ACC112 (cell line): ENCODE measurements at regions not wholly inside any gene's neighbourhood (a gene's known extent, or its start where the extent isn't known, plus 50 kb on each side); places are given as distances from the start of the nearest gene placed in this dataset.

ENCODE experiments used
- H2AFZ ChIP-seq: fragments of 200-600 bp; sonication (generic); one replicate; pipeline ENCODE4 v1.6.0; 2017; ENCODE audit warnings: antibody characterized with exemption, low read length; ENCODE audit not compliant: unreplicated experiment
- H3K27ac ChIP-seq: fragments of 200-600 bp; sonication (generic); 2 replicates; pipeline ENCODE4 v1.5.1; 2014; ENCODE audit warnings: low read depth, mild to moderate bottlenecking, antibody characterized with exemption, low read length, moderate library complexity
- H3K27me3 ChIP-seq: fragments of 200-600 bp; sonication (generic); 2 replicates; pipeline ENCODE4 v1.6.1; 2014; ENCODE audit warnings: mild to moderate bottlenecking, antibody characterized with exemption, low read length, moderate library complexity, mixed read lengths; ENCODE audit not compliant: insufficient read depth
- H3K36me3 ChIP-seq: fragments of 200-600 bp; sonication (generic); 2 replicates; pipeline ENCODE4 v1.6.1; 2016; ENCODE audit warnings: mild to moderate bottlenecking, antibody characterized with exemption, low read length, moderate library complexity, mixed read lengths; ENCODE audit not compliant: insufficient read depth
- H3K4me1 ChIP-seq: fragments of 200-600 bp; sonication (generic); one replicate; pipeline ENCODE4 v1.6.1; 2016; ENCODE audit warnings: low read length, mixed read lengths; ENCODE audit not compliant: insufficient read depth, unreplicated experiment, control insufficient read depth
- H3K4me3 ChIP-seq: fragments of 200-600 bp; sonication (generic); 2 replicates; pipeline ENCODE4 v1.5.1; 2014; ENCODE audit warnings: mild to moderate bottlenecking, low read depth, low read length
- H3K79me2 ChIP-seq: fragments of 200-600 bp; sonication (generic); one replicate; pipeline ENCODE4 v1.6.0; 2016; ENCODE audit warnings: low read length; ENCODE audit not compliant: control insufficient read depth, unreplicated experiment, insufficient read depth

GRCh38 chr2:106629981-106630380 is 142.8 kb downstream of the CD8B2 start:
- Histone ChIP-seq H3K4me1 (no peaks in the 10 kb centered on the region), H3K36me3 (no peaks in the 10 kb centered on the region), H3K79me2 (no peaks in the 10 kb centered on the region), H2AFZ (no peak overlapping the region), H3K4me3 (no peak overlapping the region), H3K27ac (no peak overlapping the region), H3K27me3 (no peaks in the 10 kb centered on the region)

GRCh38 chr2:106631281-106631680 is 144.1 kb downstream of the CD8B2 start:
- Histone ChIP-seq H3K4me1 (no peaks in the 10 kb centered on the region), H3K27ac (no peak overlapping the region), H3K27me3 (no peaks in the 10 kb centered on the region), H3K79me2 (no peaks in the 10 kb centered on the region), H2AFZ (no peak overlapping the region), H3K4me3 (no peak overlapping the region), H3K36me3 (no peaks in the 10 kb centered on the region)

GRCh38 chr2:106638043-106638442 is 150.9 kb downstream of the CD8B2 start:
- Histone ChIP-seq H3K4me3 (no peak overlapping the region), H3K4me1 (no peaks in the 10 kb centered on the region), H3K36me3 (no peaks in the 10 kb centered on the region), H3K79me2 (no peaks in the 10 kb centered on the region), H3K27ac (no peak overlapping the region), H3K27me3 (no peaks in the 10 kb centered on the region), H2AFZ (no peak overlapping the region)

GRCh38 chr2:106638580-106638979 is 151.4 kb downstream of the CD8B2 start:
- Histone ChIP-seq H3K36me3 (no peaks in the 10 kb centered on the region), H3K27me3 (no peaks in the 10 kb centered on the region), H3K79me2 (no peaks in the 10 kb centered on the region), H3K4me1 (no peaks in the 10 kb centered on the region), H2AFZ (no peak overlapping the region), H3K4me3 (no peak overlapping the region), H3K27ac (no peak overlapping the region)

- no peaks in the 10 kb centered on the region for H3K27me3 ChIP-seq
- no peak overlapping the region for H3K27ac ChIP-seq
- no peaks in the 10 kb centered on the region for H3K4me1 ChIP-seq
Measured at GRCh38 chr2:106642679-106643078, 155.5 kb downstream of the CD8B2 start.

DNA sequence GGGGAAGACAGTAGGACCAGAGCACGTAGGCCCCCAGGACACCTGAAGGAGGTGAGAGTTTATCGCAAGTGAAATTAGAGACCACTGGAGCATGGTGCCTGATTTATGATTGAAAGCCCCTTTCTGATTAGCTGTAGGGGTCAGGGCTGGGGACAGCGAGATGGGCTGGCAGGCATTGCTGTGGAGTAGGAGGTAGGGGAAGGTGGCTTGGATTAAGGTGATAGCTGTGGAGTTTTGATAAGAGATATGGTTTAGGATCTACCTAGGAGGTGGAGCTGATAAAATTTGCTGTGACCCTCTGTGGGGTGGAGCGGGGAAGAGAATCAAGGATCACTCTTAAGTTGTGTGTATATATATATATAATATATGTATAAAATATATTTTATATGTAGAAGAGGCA is 157.5 kb downstream of the CD8B2 start:
- no peaks in the 10 kb centered on the region for H3K4me1 ChIP-seq
- H3K27ac ChIP-seq: no peak overlapping the region
- no peaks in the 10 kb centered on the region for H3K79me2 ChIP-seq
- H3K4me3 ChIP-seq: no peak overlapping the region
- no peaks in the 10 kb centered on the region for H3K27me3 ChIP-seq
- no peaks in the 10 kb centered on the region for H3K36me3 ChIP-seq
- no peak overlapping the region for H2AFZ ChIP-seq

More at GRCh38 chr2:106642679-106643078, 155.5 kb downstream of the CD8B2 start:
- Histone ChIP-seq H3K79me2 (no peaks in the 10 kb centered on the region), H2AFZ (no peak overlapping the region), H3K4me3 (no peak overlapping the region), H3K36me3 (no peaks in the 10 kb centered on the region)

DNA sequence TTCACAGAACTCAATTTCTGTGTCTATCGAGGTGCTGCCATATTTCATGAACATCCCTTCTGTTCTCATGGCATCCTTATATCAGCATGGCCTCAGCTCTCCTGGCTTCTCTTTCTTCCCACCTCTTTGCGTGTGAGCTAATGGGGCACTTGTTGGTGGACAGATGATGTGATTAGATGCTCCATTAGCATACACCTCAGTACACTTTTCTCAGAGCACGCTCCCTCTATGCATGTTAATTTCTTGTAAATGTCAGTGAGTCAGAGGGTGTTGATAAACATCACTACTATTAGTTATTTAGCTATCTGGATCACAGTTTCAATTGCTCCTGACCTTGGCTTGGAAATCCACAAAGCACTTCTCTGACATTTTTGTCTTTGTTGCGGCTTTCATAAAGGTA is 159.4 kb downstream of the CD8B2 start:
- H3K4me1 ChIP-seq: no peaks in the 10 kb centered on the region
- no peaks in the 10 kb centered on the region for H3K79me2 ChIP-seq
- no peak overlapping the region for H3K27ac ChIP-seq
- H3K36me3 ChIP-seq: no peaks in the 10 kb centered on the region
- no peak overlapping the region for H3K4me3 ChIP-seq
- H2AFZ ChIP-seq: no peak overlapping the region
- no peaks in the 10 kb centered on the region for H3K27me3 ChIP-seq

GRCh38 chr2:106649306-106649705 is 162.1 kb downstream of the CD8B2 start:
- H3K79me2 ChIP-seq: no peaks in the 10 kb centered on the region
- H3K4me1 ChIP-seq: no peaks in the 10 kb centered on the region
- no peak overlapping the region for H2AFZ ChIP-seq
- H3K36me3 ChIP-seq: no peaks in the 10 kb centered on the region
- no peak overlapping the region for H3K27ac ChIP-seq
- no peaks in the 10 kb centered on the region for H3K27me3 ChIP-seq
- no peak overlapping the region for H3K4me3 ChIP-seq

DNA sequence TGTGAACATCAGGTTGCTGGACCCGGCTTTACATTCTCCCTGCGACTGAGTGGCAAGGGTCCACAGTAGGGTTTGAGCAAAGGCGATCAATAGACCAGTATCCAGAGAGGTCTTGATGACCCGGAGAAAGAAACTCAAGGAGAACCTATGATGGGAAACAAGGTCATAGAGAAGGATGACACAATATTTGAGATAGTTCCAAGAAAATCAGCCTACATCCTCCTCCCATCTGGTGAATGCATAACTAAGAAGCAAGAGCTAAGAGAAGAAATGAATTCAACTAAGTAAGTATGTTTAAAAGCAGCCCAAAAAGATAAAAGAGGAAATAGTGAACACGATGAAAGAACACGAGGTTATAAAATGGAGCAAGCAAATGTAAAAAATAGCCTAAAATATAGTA is 166.3 kb downstream of the CD8B2 start:
- H3K4me3 ChIP-seq: no peak overlapping the region
- H2AFZ ChIP-seq: no peak overlapping the region
- H3K4me1 ChIP-seq: no peaks in the 10 kb centered on the region
- H3K27ac ChIP-seq: no peak overlapping the region
- H3K36me3 ChIP-seq: no peaks in the 10 kb centered on the region
- H3K27me3 ChIP-seq: no peaks in the 10 kb centered on the region
- H3K79me2 ChIP-seq: no peaks in the 10 kb centered on the region

DNA sequence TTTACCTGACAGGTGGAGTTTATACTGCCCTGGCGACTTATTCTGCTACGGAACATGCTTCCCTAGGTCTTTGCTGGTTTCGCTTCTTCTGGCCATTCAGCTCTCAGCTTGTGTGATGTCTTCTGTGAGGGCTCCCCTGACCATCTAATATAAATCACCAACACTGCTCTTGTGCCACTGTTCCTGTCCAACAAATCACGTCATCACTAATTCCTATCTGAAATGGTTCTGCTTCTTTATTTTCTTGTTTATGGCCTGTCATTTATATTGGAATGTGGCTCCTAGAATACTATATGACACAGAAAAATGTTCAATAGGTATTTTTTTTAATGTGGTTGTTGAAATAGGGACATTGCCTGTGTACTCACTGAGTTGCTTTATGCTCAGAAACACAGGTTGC is 171.5 kb downstream of the CD8B2 start:
- no peaks in the 10 kb centered on the region for H3K4me1 ChIP-seq
- no peak overlapping the region for H3K27ac ChIP-seq
- no peaks in the 10 kb centered on the region for H3K27me3 ChIP-seq
- no peaks in the 10 kb centered on the region for H3K79me2 ChIP-seq
- H3K4me3 ChIP-seq: no peak overlapping the region
- H2AFZ ChIP-seq: no peak overlapping the region
- H3K36me3 ChIP-seq: no peaks in the 10 kb centered on the region

DNA sequence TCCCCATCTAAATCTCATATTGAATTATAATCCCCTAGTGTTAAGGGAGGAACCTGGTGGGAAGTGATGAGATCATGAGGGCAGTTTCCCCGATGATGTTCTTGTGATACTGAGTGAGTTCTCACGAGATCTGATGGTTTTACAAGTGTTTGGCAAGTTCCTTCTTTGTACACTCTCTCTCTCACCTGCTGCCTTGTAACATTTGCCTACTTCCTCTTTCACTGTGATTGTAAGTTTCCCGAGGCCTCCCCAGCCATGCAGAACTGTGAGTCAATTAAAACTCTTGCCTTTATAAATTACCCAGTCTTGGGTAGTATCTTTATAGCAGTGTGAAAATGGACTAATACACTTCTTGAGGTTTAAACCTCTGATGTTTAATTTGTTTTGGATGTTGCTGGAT is 177.5 kb downstream of the CD8B2 start:
- Histone ChIP-seq H3K27me3 (no peaks in the 10 kb centered on the region), H3K27ac (no peak overlapping the region), H3K36me3 (no peaks in the 10 kb centered on the region), H3K4me3 (no peak overlapping the region), H2AFZ (no peak overlapping the region), H3K79me2 (no peaks in the 10 kb centered on the region), H3K4me1 (no peaks in the 10 kb centered on the region)
